HG02973 (cell line): ENCODE measurements at regions not wholly inside any gene's neighbourhood (a gene's known extent, or its start where the extent isn't known, plus 50 kb on each side); places are given as distances from the start of the nearest gene placed in this dataset.
A peak's percentile ranks its signal among the peaks of the same experiment; 100 is the strongest.

ENCODE experiments used
- ATAC-seq: cut with Tn5 transposase; IDR thresholded peaks from one replicate; pipeline ENCODE4 v1.9.1; 2021; ENCODE audit warnings: moderate library complexity; ENCODE audit not compliant: unreplicated experiment

GRCh38 chr11:109096266-109096665, 325.7 kb upstream of the C11orf87 start:
- ATAC-seq = no peak

- ATAC-seq = no peak
Observed at GRCh38 chr11:109106151-109106906, 315.7 kb upstream of the C11orf87 start.

GRCh38 chr11:109109150-109109549, 312.8 kb upstream of the C11orf87 start:
- ATAC-seq = no peak

- no peak for ATAC-seq
Observed at GRCh38 chr11:109109571-109110315, 312.2 kb upstream of the C11orf87 start.

GRCh38 chr11:109112261-109112660, 309.7 kb upstream of the C11orf87 start:
- ATAC-seq = no peak

GRCh38 chr11:109112821-109113280, 309.1 kb upstream of the C11orf87 start:
- ATAC-seq = no peak

- no peak for ATAC-seq
Observed at GRCh38 chr11:109120341-109120740, 301.6 kb upstream of the C11orf87 start.

GRCh38 chr11:109121173-109121932, 300.6 kb upstream of the C11orf87 start:
- ATAC-seq = no peak

- ATAC-seq = no peak
Observed at GRCh38 chr11:109123816-109124787, 297.9 kb upstream of the C11orf87 start.

- ATAC-seq = no peak
Observed at GRCh38 chr11:109130910-109131309, 291.1 kb upstream of the C11orf87 start.

GRCh38 chr11:109132539-109132938, 289.5 kb upstream of the C11orf87 start:
- ATAC-seq = peak; percentile 52

GRCh38 chr11:109133159-109133558, 288.8 kb upstream of the C11orf87 start:
- no peak for ATAC-seq

- ATAC-seq = no peak
Observed at GRCh38 chr11:109135627-109136026, 286.4 kb upstream of the C11orf87 start.

- ATAC-seq = no peak
Observed at GRCh38 chr11:109138196-109138595, 283.8 kb upstream of the C11orf87 start.

- ATAC-seq = no peak
Observed at GRCh38 chr11:109140426-109140825, 281.6 kb upstream of the C11orf87 start.

GRCh38 chr11:109140857-109141515, 281.0 kb upstream of the C11orf87 start:
- no peak for ATAC-seq

- no peak for ATAC-seq
Observed at GRCh38 chr11:109145287-109145686, 276.7 kb upstream of the C11orf87 start.

- no peak for ATAC-seq
Observed at GRCh38 chr11:109147726-109148125, 274.3 kb upstream of the C11orf87 start.

- ATAC-seq = no peak
Observed at GRCh38 chr11:109148669-109149068, 273.3 kb upstream of the C11orf87 start.

GRCh38 chr11:109150581-109150980, 271.4 kb upstream of the C11orf87 start:
- ATAC-seq = no peak
